K562 (cell line): ENCODE measurements at regions not wholly inside any gene's neighbourhood (a gene's known extent, or its start where the extent isn't known, plus 50 kb on each side); places are given as distances from the start of the nearest gene placed in this dataset.

Experiments used
- CREBBP ChIP-seq: IDR thresholded peaks from one replicate; pipeline ENCODE4 v1.6.1; 2012; ENCODE audit warnings: low read depth, mild to moderate bottlenecking, control low read depth, inconsistent platforms, low read length
- DMBX1 ChIP-seq: fragments of 250-450 bp; sonication (Bioruptor Pico); IDR thresholded peaks from 2 replicates; pipeline ENCODE4 v1.8.0; 2022; ENCODE audit warnings: inconsistent platforms, mild to moderate bottlenecking, moderate library complexity, borderline replicate concordance
- HMGN3 ChIP-seq: IDR thresholded peaks from 2 replicates; pipeline ENCODE4 v1.6.1; 2011; ENCODE audit warnings: borderline replicate concordance, low read depth, mild to moderate bottlenecking, mixed read lengths, low read length; ENCODE audit not compliant: insufficient read length; ENCODE audit errors: extremely low read depth
- MAX ChIP-seq: sonication (generic); formaldehyde crosslinking; IDR thresholded peaks from 2 replicates; pipeline ENCODE4 v1.9.0; 2022; ENCODE audit warnings: mild to moderate bottlenecking, missing genetic modification reagents
- SAFB2 ChIP-seq: fragments of 200-400 bp; formaldehyde crosslinking; IDR thresholded peaks from 2 replicates; pipeline ENCODE4 v1.6.1; 2018; ENCODE audit warnings: borderline replicate concordance, low read length, low read depth, moderate library complexity; ENCODE audit not compliant: severe bottlenecking
- ZBTB1 ChIP-seq: sonication (generic); formaldehyde crosslinking; IDR thresholded peaks from 2 replicates; pipeline ENCODE4 v1.8.1; 2023; ENCODE audit warnings: missing genetic modification reagents, low read depth, mild to moderate bottlenecking, borderline replicate concordance
- ZNF518B ChIP-seq: fragments of 250-450 bp; sonication (Bioruptor Pico); IDR thresholded peaks from 2 replicates; pipeline ENCODE4 v1.5.0; 2021; ENCODE audit warnings: mild to moderate bottlenecking, moderate library complexity
- ZNF696 ChIP-seq: fragments of 250-450 bp; sonication (Bioruptor Pico); conservative IDR thresholded peaks from 2 replicates; pipeline ENCODE4 v1.4.0; 2020; ENCODE audit warnings: mild to moderate bottlenecking, moderate library complexity
- TF ChIP-seq, protein P1 (sequence below), 2 experiments: IDR thresholded peaks; 2 replicates each; pipeline ENCODE4 v1.6.1; 2011; ENCODE audit warnings: borderline replicate concordance in 1 of 2, control low read depth in 1 of 2, low read depth in 1 of 2, low read length in 1 of 2, mild to moderate bottlenecking in 1 of 2, mixed read lengths in 1 of 2, moderate library complexity in 1 of 2; ENCODE audit not compliant: insufficient read depth in 1 of 2, insufficient read length in 1 of 2, poor library complexity in 1 of 2, severe bottlenecking in 1 of 2; ENCODE audit errors: extremely low read depth in 1 of 2
- TF ChIP-seq, protein P2 (sequence below): sonication (generic); formaldehyde crosslinking; IDR thresholded peaks from 2 replicates; pipeline ENCODE4 v1.8.0; 2022; ENCODE audit warnings: mild to moderate bottlenecking, missing genetic modification reagents

GRCh38 chr18:27785815-27786471, 391.0 kb downstream of the CDH2 start (continued):
- no peak for TF ChIP-seq ZBTB1 (CRISPR knock-in tag)
- no peak for TF ChIP-seq ZNF518B (CRISPR knock-in tag)
- TF ChIP-seq, protein P1, sequence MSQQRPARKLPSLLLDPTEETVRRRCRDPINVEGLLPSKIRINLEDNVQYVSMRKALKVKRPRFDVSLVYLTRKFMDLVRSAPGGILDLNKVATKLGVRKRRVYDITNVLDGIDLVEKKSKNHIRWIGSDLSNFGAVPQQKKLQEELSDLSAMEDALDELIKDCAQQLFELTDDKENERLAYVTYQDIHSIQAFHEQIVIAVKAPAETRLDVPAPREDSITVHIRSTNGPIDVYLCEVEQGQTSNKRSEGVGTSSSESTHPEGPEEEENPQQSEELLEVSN (IDR thresholded peaks at IDR 0.05; ENCODE audit: borderline replicate concordance in 1 of 2, extremely low read depth in 1 of 2, insufficient read depth in 1 of 2, insufficient read length in 1 of 2, low read depth in 1 of 2, low read length in 1 of 2, poor library complexity in 1 of 2, severe bottlenecking in 1 of 2): no peak
- no peak for TF ChIP-seq SAFB2
- TF ChIP-seq MAX (CRISPR knock-in tag): no peak
- no peak for TF ChIP-seq CREBBP
- TF ChIP-seq, protein P2, sequence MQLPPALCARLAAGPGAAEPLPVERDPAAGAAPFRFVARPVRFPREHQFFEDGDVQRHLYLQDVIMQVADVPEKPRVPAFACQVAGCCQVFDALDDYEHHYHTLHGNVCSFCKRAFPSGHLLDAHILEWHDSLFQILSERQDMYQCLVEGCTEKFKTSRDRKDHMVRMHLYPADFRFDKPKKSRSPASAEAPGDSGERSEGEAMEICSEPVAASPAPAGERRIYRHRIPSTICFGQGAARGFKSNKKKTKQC (CRISPR knock-in tag): no peak
- TF ChIP-seq ZNF696: no peak
- no peak for TF ChIP-seq HMGN3
- TF ChIP-seq DMBX1: no peak
